Caco-2 (cell line): ENCODE measurements at regions not wholly inside any gene's neighbourhood (a gene's known extent, or its start where the extent isn't known, plus 50 kb on each side); places are given as distances from the start of the nearest gene placed in this dataset.

Source experiments
- BruUV-seq: library from RNA; stranded (reverse); fragments of 400-500 nt; replicated peaks from 2 replicates; lab custom pipeline; 2021; lab: Mats Ljungman, UMichigan
- CTCF ChIA-PET: fragments of 300-600 bp; sonication (Branson Sonifier 250); formaldehyde crosslinking; loops from one replicate; lab custom pipeline; 2022; ENCODE audit warnings: antibody characterized with exemption; lab: Charles Lee
- POLR2A ChIA-PET: fragments of 300-600 bp; sonication (Branson Sonifier 250); formaldehyde crosslinking; loops from one replicate; lab custom pipeline; 2022; ENCODE audit warnings: antibody characterized with exemption; lab: Charles Lee
- DNase-seq, 2 experiments: peaks; one replicate each; pipeline versions ENCODE4 v3.0.0 to v3.0.0-alpha.2; 2020 to 2022
- H3K27me3 ChIP-seq: replicated peaks from 2 replicates; pipeline ENCODE4 v1.6.0; 2011; ENCODE audit warnings: low read length; ENCODE audit not compliant: control insufficient read depth, insufficient read depth
- H3K36me3 ChIP-seq: 2 replicates; pipeline ENCODE4 v1.5.1; 2011; ENCODE audit warnings: low read length; ENCODE audit not compliant: control insufficient read depth, insufficient read depth
- H3K4me1 ChIP-seq: fragments of 250-450 bp; sonication (Bioruptor Pico); 2 replicates; pipeline ENCODE4 v1.5.1; 2020; ENCODE audit warnings: mild to moderate bottlenecking
- H3K4me3 ChIP-seq: 2 replicates; pipeline ENCODE4 v1.5.1; 2011; ENCODE audit warnings: low read depth, mild to moderate bottlenecking, control low read depth, low read length
- H3K9me3 ChIP-seq: fragments of 250-450 bp; sonication (Bioruptor Pico); 2 replicates; pipeline ENCODE4 v1.5.1; 2020; ENCODE audit warnings: mild to moderate bottlenecking, moderate library complexity
- H3K27ac Mint-ChIP-seq: one replicate; pipeline ENCODE4 v1.8.0; 2022; ENCODE audit warnings: mixed read lengths; ENCODE audit not compliant: unreplicated experiment
- H3K27me3 Mint-ChIP-seq: one replicate; pipeline ENCODE4 v1.8.0; 2022; ENCODE audit warnings: mixed read lengths; ENCODE audit not compliant: insufficient read depth, unreplicated experiment
- H3K36me3 Mint-ChIP-seq: one replicate; pipeline ENCODE4 v1.8.0; 2022; ENCODE audit warnings: mild to moderate bottlenecking, mixed read lengths; ENCODE audit not compliant: insufficient read depth, unreplicated experiment
- H3K4me1 Mint-ChIP-seq: one replicate; pipeline ENCODE4 v1.8.0; 2022; ENCODE audit warnings: low read depth, mixed read lengths; ENCODE audit not compliant: unreplicated experiment
- H3K4me3 Mint-ChIP-seq: one replicate; pipeline ENCODE4 v1.8.0; 2022; ENCODE audit warnings: mild to moderate bottlenecking, moderate library complexity, mixed read lengths; ENCODE audit not compliant: unreplicated experiment
- H3K9me3 Mint-ChIP-seq: one replicate; pipeline ENCODE4 v1.8.0; 2022; ENCODE audit warnings: mixed read lengths; ENCODE audit not compliant: unreplicated experiment
- intact Hi-C: fragments of 100-400 bp; cut with micrococcal nuclease; formaldehyde crosslinking; loops from one replicate; pipeline ENCODE4 v1.10.0; 2022; ENCODE audit not compliant: unreplicated experiment
- TF ChIP-seq, protein P1 (sequence below), 2 experiments: fragments of 200-600 bp in 1 of 2; IDR thresholded peaks; 1 replicate in 1 of 2; 2 replicates in 1 of 2; pipeline versions ENCODE4 v1.5.1 to v1.8.0; 2011 to 2022; ENCODE audit warnings: antibody characterized with exemption in 1 of 2, control low read depth in 1 of 2, inconsistent platforms in 1 of 2, low read depth in 1 of 2, low read length in 1 of 2, mild to moderate bottlenecking in 1 of 2, moderate library complexity in 1 of 2; ENCODE audit not compliant: insufficient read depth in 1 of 2, severe bottlenecking in 1 of 2, unreplicated experiment in 1 of 2

DNA sequence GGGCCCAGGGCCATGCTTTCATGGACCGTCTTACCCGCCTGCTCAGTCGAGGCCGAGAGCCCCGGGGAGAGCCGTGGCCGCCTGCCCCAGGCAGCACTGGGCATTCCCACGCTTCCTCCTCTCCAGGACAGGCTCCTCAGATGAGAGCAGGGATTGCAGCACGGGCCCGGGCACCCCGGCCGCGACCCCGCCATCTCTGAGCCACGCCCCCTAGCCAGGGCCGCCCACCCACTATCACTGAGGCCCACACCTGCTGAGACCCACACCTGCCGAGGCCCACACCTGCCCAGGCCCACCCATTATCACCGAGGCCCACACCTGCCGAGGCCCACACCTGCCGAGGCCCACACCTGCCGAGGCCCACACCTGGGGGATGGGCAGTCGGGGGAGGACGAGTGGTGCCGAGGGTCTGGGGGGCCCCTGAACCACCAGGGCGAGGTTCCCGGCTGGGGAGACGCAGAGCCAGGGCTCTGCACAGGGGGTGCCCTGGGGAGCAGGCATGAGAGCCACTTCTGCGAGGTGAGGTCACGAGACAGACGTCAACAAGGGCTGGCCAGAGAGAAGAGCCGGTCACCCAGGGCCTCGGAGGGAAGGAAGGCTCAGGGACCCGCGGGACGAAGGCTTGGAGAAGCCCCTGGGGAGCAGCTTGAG, 235.6 kb downstream of the ERMARD start:
- Mint-ChIP-seq H3K27me3 (no peaks in the 10 kb centered on the region), H3K9me3 (no peaks in the 10 kb centered on the region), H3K27ac (no peak overlapping the region), H3K4me3 (no peak overlapping the region), H3K36me3 (no peaks in the 10 kb centered on the region), H3K4me1 (no peaks in the 10 kb centered on the region)
- Histone ChIP-seq H3K4me1 (no peaks in the 10 kb centered on the region), H3K4me3 (no peak overlapping the region), H3K27me3 (no peaks in the 10 kb centered on the region), H3K9me3 (no peaks in the 10 kb centered on the region), H3K36me3 (no peaks in the 10 kb centered on the region)
- POLR2A ChIA-PET, result no interaction called here
- TF ChIP-seq, protein P1, sequence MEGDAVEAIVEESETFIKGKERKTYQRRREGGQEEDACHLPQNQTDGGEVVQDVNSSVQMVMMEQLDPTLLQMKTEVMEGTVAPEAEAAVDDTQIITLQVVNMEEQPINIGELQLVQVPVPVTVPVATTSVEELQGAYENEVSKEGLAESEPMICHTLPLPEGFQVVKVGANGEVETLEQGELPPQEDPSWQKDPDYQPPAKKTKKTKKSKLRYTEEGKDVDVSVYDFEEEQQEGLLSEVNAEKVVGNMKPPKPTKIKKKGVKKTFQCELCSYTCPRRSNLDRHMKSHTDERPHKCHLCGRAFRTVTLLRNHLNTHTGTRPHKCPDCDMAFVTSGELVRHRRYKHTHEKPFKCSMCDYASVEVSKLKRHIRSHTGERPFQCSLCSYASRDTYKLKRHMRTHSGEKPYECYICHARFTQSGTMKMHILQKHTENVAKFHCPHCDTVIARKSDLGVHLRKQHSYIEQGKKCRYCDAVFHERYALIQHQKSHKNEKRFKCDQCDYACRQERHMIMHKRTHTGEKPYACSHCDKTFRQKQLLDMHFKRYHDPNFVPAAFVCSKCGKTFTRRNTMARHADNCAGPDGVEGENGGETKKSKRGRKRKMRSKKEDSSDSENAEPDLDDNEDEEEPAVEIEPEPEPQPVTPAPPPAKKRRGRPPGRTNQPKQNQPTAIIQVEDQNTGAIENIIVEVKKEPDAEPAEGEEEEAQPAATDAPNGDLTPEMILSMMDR (IDR thresholded peaks at IDR 0.05; ENCODE audit: insufficient read depth in 1 of 2, low read depth in 1 of 2, low read length in 1 of 2, severe bottlenecking in 1 of 2, unreplicated experiment in 1 of 2), result no peak
- DNase-seq, result no peak
- CTCF ChIA-PET, result no interaction called here
- intact Hi-C loops, result no loop called here
- BruUV-seq, result no TSS peak

DNA sequence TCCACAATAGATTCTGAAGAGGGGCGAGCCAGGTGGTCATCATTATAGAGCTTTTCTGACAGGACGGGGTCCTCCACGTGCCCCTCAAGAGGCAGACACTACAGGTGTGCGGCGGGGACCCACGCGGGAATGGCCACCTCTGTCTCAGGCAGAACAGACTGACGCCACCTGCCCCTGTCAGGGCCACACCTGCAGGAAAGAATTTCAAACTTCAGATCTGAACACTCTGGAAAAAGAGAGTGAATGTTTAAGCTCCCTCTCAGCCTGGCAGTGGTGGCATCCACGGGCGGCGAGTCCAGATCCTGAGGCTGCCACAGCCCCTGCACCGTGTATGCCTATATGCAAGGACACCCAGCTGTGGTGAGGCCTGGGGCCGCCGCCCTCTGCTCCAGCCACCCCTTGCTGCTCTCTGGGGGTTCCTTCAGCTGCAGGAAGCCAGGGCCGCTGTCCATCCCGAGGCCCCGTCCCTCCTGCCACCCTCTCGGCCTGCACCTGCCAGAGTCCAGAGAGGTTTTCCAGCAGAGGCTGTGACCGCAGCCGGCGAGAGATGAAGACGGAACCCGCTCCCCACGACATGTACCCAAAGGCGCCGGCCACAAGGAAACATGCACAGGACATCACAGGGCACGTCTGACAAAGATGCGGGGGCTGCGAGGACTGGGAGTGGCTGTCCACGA, 234.9 kb downstream of the ERMARD start:
- Histone ChIP-seq H3K9me3 (no peaks in the 10 kb centered on the region), H3K36me3 (no peaks in the 10 kb centered on the region), H3K4me3 (no peak overlapping the region), H3K4me1 (no peaks in the 10 kb centered on the region), H3K27me3 (no peaks in the 10 kb centered on the region)
- no peak for DNase-seq
- H3K4me1 Mint-ChIP-seq, result no peaks in the 10 kb centered on the region
- ChIA-PET POLR2A (no interaction called here), CTCF (interaction anchor here (0.7 kb wide), 1 partner anchor 140 kb away, joined by 3 read pairs; no protein-coding TSS in a partner anchor)
- intact Hi-C loops, result no loop called here
- no peak overlapping the region for H3K4me3 Mint-ChIP-seq
- no peaks in the 10 kb centered on the region for H3K36me3 Mint-ChIP-seq
- no peaks in the 10 kb centered on the region for H3K9me3 Mint-ChIP-seq
- H3K27ac Mint-ChIP-seq, result no peak overlapping the region
- no TSS peak for BruUV-seq
- TF ChIP-seq, protein P1 (IDR thresholded peaks at IDR 0.05; ENCODE audit: insufficient read depth in 1 of 2, low read depth in 1 of 2, low read length in 1 of 2, severe bottlenecking in 1 of 2, unreplicated experiment in 1 of 2), result no peak
- H3K27me3 Mint-ChIP-seq, result no peaks in the 10 kb centered on the region

DNA sequence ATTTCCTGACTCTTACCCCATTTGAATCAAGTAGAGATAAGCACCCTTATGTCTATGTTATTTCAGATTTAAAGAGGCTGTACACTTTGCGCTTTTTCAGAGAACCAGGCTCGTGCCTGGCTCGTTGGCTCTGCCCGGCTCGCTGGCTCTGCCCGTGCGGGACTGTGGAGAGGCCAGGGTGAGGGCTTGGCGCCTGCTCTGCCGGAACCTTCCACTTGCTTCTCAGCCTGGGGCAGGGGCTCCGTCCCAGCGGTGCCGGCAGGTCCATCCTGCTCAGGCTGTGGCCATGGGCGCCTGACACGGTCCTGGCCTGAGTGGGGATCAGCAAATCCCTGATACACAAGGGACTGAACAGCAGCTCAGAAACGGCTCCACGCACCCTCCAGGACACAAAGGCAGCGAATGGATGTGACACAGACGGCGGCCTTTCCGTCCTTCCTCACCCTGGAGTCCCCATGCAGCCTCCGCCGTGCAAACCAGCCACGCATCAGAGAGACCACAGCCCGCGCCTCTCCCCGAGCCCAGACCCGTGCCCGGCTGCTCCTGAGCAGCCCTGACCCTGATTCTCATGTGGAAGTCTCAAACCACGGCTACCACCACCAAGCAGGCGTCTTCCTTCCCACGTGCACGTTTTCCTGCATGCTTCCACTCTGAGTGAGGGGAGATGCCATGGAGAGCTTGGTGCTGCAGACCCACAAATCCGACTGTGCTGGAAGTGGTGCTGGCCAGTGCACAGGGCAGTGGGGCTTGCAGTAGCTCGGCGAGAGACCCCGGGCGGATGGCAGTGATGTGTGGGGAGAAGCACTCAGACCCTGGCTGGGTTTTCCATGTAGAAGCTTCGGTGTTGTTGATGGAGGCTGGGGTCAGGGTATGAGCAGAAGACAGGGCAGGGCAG, 233.9 kb downstream of the ERMARD start:
- DNase-seq, result no peak
- Histone ChIP-seq H3K4me3 (no peak overlapping the region), H3K36me3 (no peaks in the 10 kb centered on the region), H3K9me3 (no peaks in the 10 kb centered on the region), H3K27me3 (no peaks in the 10 kb centered on the region), H3K4me1 (no peaks in the 10 kb centered on the region)
- TF ChIP-seq, protein P1 (IDR thresholded peaks at IDR 0.05; ENCODE audit: insufficient read depth in 1 of 2, low read depth in 1 of 2, low read length in 1 of 2, severe bottlenecking in 1 of 2, unreplicated experiment in 1 of 2), result no peak
- no peaks in the 10 kb centered on the region for H3K36me3 Mint-ChIP-seq
- H3K27me3 Mint-ChIP-seq, result no peaks in the 10 kb centered on the region
- no TSS peak for BruUV-seq
- intact Hi-C loops, result no loop called here
- H3K9me3 Mint-ChIP-seq, result no peaks in the 10 kb centered on the region
- POLR2A ChIA-PET, result no interaction called here
- H3K4me1 Mint-ChIP-seq, result no peaks in the 10 kb centered on the region
- CTCF ChIA-PET, result interaction anchor here (0.7 kb wide), 1 partner anchor 139 kb away, joined by 3 read pairs; no protein-coding TSS in a partner anchor
- H3K4me3 Mint-ChIP-seq, result no peak overlapping the region
- H3K27ac Mint-ChIP-seq, result no peak overlapping the region
